Cardiac septum (tissue), 1 donor: ENCODE measurements at regions not wholly inside any gene's neighbourhood (a gene's known extent, or its start where the extent isn't known, plus 50 kb on each side); places are given as distances from the start of the nearest gene placed in this dataset.

Experiments
- DNase-seq: peaks from one replicate; pipeline ENCODE4 v3.0.0-alpha.2; 2020; ENCODE audit warnings: low spot score
- intact Hi-C: fragments of 100-400 bp; cut with DNase I; formaldehyde crosslinking; loops from one replicate; pipeline ENCODE4 v1.14.0; 2022
- donor health status: DM: no; HTN: no; CAD: no.

DNA sequence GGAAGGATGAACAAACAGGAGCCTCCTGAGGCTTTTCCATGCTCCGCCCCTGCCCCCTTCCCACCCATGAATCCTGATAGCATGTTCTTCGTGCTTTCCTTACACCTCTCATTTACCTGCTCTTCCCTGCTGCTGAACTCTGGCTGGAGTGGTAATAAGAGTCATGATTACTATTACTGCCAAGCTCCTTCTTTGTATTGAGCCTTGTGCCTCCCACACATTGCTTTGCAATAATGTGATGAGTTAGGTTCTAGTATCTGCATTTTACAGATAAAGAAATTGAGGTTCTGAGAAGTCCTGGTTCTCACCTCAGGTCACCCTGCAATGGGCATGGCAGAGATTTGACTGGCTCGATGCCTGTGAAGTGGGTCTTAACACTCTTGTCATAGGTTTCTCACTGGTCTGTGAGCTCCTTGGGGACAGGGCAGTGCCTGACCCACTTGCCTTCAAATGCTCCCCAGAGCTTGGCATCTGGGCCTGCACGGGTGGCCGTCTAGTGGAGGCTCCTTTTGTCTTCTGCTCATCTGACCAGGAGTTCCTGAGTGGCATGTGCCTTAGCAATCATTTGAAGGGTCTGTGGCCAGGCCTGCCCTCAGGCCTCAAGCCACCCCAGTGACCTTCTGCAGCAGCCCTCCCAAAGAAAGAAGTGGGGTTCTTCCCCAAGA, 309.2 kb upstream of the ZMIZ1 start:
- DNase-seq: no peak
- intact Hi-C loops: loop anchor here (10.0 kb wide), 1 partner anchor 215 kb away; no protein-coding TSS in a partner anchor

DNA sequence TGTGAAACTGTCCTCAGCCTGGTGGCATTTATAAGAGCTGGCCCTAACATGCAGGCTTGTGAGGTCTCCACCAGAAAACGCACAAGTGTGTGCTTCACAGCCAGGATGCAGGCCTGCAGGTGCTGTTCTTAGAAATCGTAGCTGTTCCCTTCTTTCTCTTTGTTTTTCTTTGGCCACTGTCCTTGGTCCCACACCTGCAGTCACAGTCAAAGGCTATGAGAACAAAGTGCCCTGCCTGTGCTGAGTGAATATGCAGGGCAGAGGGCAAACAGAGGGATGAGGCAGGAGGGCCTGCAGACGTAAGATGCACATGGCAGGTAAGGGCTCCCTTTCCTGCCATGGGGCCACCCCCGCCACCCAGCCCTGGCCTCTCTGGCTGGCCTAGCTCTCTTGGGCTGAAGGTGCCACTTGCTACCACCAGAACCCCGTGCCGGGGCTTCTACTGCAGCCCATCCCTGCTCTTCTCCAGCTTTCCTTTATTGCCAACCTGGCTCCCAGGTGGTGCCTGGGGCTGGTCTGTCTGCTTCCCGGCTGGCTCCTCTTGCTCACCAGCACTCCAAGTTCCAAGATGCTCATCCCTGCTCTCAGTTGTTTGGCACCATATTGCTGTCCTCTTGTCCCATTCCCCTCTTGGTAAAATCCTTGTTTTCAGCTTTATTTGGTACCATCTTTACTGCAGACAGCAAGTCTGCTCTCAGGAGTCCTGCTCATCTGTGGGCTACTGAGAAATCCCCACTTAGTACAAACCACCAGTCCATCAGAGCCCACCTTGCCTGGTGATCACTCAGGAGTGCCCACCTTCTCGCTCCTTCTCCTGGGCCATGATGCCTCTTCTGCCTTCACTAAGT, 308.1 kb upstream of the ZMIZ1 start:
- DNase-seq: no peak
- intact Hi-C loops: no loop called here

DNA sequence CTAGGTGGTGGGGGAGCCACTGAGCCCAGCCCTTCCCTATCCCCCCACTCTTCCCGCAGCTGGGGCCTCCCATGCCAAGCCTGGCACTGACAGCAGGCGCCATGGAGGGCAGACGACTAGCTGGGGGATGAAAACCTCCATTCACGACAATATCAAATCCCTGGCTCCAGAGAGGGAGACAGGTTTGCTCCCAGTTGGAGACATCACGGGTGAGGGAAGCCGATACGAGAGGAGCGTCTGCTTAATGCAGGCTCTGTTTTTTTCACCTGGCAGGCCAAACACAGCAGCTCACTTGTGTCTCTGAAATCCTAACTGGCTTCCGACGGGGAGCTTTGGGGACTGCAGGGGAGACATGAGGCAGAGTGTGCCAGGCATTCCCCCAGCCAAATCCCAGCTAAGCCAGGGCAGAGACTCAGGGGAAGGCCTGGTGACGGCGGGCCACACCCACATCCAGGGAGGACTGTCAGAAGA, 307.4 kb upstream of the ZMIZ1 start:
- intact Hi-C loops: no loop called here
- no peak for DNase-seq

DNA sequence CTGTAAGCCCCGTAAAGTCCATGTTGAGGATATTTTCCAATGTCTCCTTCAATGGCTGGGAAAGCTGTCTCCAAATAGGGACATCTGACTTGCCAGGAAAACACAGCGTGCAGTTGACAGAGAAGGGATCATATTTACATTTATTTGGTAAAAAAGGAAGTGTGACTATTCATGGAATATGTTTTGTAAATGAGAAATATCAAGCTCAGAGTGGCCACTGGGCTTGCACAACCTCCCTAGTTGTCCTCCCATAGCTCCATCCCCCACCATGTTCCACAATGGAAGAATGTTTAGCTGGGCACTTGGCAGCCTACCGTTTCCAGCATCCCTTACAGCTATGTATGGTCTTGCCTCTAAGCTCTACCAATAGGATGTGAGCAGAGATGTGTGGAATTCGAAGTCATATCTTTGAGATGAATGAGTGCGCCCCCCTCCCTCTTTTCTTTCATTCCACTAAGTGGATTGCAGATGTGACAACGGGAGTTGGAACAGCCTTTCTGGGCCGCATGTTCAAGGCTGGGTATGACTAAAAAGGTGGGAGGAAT, 306.6 kb upstream of the ZMIZ1 start:
- no peak for DNase-seq
- intact Hi-C loops: no loop called here

DNA sequence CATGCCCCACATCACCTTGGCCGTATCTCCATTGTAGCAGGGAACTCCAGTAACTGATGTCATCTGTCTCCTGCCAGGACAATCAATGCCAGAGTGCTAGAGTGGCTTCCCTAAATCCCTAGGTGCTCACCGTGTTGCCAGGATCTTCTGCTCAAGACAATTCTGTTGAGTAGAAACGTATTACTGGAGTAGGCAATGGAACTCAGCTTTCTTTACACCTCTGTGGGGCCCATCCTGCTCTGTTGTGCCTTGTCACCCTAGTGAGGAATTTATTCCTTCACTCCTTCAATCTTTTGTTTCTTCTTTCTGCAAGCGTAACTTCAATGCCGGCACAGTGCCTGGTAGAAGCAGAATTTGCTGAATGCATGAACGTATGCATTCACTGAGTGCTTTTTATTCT, 305.5 kb upstream of the ZMIZ1 start:
- intact Hi-C loops: no loop called here
- no peak for DNase-seq

DNA sequence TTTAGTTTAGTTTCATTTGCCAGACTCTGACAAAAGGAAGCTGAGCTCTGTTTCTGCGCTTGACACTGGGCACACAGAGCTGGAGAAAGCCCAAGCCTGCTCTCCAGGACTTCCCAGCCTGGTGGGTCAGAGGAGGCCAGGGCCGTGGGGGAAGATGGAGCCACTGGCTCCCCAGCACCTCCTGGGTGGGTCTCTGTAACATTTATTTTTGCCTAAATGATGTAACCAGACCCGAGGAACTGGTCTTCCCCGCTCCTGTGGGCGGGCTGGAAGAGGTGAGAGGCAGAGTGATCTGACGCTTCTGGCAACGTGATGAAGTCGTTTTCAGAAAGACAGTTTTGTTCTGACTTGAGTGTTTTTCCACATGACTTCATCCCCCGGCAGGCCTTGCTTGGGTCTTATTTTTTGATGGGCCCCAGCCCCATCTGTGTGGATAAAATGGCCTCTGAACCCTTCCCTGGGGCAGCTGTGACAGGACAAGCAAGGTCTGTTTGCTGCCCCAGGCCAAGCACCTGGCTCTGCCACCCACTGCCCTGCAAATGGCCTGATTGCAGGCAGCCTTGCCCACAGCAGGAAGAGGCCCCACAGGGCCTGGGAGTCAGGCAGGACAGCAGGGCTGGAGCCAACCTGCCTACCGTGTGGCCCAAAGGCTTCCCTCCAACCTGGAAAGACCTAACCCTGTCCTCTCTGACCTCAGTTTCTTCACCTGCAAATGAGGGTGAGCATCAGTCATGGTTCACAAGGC, 304.9 kb upstream of the ZMIZ1 start:
- intact Hi-C loops: no loop called here
- DNase-seq: peak; percentile 72

DNA sequence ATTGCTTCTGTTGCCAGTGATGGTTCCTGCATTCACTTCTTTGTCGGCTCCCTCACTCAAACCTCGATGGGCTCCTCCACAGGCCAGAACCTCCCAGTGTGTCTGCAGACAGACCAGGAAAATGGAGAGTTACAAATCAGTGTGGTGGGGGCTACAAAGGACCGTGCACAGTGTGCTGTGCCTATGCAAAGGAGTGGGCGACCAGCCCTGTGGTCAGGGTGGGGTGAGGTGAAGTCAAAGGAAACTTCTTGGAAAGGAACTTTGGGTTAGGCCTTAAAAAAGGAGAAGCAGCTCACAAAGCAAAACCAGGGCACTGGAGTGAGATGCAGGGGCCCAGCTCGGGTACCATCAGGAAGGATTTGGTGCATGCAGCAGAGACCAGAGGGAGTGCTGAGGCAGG, 304.3 kb upstream of the ZMIZ1 start:
- peak; percentile 66 for DNase-seq
- intact Hi-C loops: no loop called here

DNA sequence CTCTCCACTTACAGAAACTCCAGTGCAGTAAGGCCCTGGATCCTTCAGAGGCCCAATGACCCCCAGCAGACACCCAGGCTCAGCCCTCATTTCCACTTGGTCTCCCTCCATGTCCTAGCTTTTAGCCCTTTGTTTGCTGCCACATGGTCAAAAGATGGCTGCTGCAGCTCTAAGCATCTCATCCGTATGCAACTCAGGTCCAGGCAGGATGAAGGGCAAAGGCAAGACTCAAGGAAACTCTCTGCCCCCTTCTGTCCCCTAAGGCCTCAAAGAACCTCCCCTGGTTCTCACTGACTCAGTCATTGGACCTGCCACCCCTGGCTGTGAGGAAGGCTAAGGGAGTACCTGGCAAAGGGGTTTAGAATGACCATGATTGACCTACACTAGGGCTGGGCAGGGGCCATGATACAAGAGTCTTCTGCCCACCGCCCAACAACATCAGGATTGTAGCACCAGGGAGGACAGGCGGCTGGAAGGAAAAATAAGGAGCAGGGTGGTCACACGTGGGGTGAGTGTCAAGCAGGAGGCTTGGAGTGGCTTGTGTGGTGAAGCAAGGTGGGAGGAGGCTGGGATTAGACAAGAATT, 303.8 kb upstream of the ZMIZ1 start:
- intact Hi-C loops: no loop called here
- DNase-seq: peak; percentile 49

DNA sequence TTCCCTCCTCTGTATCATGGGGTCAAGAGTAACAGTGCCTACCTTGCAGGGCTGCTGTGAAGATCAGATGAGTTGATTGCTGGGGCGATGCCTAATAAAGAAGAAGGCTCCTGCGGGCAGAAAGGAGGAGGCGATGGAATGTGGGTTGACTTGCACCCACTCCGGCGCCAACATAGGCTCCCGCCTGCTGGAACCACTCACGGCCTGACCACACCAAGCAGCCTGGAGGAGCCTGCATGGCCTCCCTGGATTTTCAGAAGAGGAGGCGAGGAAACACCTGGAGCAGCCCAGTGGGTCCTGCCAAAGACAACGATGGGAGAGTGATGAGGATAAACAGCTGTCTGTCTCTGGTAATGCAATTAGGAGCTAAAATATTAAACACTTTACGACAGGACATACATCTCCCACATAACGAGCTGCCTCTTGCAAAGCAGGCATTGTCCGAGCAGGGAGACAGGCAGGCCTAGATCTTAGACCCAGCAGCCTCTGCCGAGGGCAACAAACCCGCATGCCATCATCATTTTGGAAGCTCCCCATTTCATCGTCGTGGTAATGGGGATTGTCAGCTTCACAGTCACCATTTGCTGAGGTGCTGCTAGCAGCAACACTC, 302.9 kb upstream of the ZMIZ1 start:
- DNase-seq: peak; percentile 55
- intact Hi-C loops: no loop called here

DNA sequence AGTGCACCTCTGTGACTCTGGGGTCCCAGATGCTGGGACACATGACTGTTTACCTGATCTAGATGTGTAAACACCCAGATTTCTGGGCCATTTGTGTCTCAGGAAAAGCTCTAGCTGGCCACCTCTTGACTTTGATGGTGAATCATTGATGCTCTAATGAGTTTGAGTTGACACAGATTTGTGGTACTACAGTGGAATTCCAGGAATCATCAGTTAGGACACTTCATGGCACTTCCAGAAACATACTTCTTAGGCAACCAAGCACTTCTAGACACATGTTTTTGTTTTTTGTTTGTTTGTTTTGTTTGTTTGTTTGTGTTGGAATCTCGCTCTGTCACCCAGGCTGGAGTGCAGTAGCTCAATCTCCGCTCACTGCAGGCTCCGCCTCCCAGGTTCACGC, 302.2 kb upstream of the ZMIZ1 start:
- DNase-seq: peak; percentile 46
- intact Hi-C loops: no loop called here

DNA sequence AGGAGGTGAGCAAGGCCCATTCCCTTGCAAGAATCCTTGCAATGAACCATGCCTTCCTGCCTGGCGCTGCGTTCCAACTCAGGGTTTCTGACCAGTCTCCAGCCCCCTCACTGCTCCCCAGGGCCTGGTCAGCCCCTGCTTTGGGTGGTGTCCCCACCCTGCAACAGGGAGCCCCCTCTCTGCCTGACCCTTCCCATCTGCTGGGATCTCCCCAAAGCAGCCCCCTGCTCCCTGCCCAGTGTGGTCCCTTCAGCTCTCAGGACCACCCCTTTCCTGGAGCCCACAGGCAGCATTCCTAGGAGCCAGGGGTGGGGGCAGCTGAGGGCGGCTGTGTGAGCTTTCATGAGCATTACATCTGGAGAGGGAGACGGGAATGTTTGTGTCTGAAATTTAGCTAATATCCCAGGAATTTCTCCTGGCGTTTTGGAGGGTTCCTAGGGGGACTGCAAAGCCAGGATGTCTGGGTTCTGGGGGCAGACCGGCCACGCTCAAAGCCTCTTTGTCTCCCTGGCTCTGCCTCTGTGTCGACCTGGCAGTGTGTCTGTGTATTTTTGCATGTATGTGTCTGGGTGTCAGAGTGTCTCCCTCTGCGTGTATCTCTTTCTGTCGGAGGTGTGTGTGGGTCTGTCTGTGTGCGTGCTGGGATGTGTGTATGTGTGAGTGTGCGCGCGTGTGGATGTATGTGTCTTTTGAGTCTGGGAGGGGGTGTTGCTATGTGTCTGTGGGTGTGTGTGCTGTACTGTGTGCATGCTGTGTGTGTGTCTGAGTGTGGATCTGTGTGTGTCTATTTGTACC, 300.5 kb upstream of the ZMIZ1 start:
- intact Hi-C loops: no loop called here
- peak; percentile 70 for DNase-seq

DNA sequence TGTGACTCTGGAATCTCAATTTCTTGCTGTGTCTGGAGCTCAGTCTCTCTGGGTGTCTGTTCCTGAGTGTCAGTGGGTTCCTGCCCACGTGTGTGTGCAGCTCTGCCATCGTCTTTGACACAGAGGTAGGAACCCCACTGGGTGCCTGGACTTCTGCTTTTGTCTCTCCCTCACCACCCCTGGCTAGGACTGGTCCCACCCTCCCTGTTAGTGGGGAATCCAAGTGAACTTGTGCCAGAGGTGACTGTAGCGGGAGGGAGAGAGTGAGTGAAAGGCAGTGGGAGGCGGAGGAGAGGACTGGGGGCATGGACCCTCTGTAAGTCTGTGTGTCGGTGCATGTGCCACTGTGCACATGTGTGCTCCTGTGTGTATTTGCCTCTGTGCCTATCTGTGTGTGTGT, 299.9 kb upstream of the ZMIZ1 start:
- intact Hi-C loops: no loop called here
- DNase-seq: peak; percentile 39

DNA sequence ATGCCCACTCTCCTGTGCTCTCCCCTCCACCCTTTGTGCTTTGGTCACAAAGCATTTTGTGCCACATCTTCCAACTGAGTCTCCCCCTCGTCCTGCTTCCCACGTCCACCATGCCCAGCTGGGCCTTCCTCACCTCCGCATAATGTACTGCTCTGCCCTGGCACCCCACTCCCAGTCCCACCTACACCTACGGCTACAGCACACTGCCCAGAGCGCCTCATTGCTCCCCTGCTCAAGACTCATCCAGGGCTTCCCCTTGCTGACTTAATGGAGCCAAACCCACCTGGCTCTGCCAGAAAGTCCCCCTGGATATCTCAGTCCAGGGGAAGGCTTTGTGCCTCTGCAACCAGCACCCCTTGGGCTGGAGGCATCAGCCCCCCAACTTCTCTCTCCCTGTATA, 299.2 kb upstream of the ZMIZ1 start:
- intact Hi-C loops: no loop called here
- peak; percentile 51 for DNase-seq

DNA sequence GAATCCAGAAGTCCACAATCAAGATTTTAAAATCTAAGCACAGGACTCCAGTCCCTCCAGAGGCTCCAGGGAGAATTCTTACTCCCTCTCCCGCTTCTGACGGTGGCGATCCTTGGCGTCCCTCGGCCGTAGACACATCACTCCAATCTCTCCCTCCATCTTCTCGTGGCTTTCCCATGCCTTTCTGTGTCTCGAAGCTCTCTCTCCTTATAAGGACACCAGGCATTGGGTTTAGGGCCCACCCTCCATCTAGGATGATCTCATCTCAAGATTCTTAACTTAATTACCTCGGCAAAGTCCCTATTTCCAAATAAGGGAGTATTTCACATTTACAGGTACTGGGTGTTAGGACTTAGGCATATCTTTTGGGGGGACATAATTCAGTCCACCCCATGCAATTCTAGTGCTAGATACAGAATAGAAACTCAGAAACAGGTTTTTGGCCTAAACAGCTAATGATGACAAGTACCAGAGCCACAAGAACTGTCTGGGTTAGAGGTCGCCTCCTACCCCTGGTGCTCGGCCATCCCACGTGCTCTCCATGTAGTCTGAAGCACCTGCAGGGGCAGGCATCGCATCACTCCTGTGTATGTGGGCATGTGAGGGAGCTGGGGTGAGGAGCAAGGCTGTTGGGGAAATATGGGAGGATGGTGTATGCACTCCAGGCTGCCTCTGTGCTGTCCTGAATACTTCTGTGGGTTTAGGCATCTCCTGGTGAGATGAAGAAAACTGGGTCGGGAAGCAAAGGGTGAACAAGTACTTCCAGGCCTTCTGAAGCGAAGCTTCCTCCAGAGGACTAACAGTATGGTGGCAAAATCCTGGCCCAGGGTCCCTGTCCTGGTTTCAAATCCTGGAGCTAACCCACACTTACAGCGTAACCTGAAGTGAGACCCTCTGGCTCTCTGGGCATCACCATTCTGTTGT, 298.3 kb upstream of the ZMIZ1 start:
- peak; percentile 46 for DNase-seq
- intact Hi-C loops: loop anchor here (10.0 kb wide), 1 partner anchor 424 kb away; no protein-coding TSS in a partner anchor

DNA sequence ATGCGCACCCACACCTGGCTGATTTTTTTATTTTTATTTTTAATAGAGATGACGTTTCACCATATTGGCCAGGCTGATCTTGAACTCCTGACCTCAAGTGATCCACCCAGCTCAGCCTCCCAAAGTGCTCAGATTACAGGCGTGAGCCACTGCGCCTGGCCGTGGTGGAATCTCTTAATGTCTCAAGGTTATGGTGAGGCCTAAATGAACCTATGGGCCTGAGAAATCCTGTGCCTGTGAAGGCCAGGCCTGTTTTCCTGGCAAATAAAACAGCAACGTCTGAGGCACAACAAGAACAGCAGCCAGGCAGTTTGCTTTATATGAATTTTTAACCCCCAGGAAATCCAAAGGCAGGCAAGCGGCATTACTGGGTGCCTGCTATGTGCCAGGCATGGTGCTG, 297.5 kb upstream of the ZMIZ1 start:
- intact Hi-C loops: loop anchor here (10.0 kb wide), 1 partner anchor 424 kb away; no protein-coding TSS in a partner anchor
- peak; percentile 26 for DNase-seq

DNA sequence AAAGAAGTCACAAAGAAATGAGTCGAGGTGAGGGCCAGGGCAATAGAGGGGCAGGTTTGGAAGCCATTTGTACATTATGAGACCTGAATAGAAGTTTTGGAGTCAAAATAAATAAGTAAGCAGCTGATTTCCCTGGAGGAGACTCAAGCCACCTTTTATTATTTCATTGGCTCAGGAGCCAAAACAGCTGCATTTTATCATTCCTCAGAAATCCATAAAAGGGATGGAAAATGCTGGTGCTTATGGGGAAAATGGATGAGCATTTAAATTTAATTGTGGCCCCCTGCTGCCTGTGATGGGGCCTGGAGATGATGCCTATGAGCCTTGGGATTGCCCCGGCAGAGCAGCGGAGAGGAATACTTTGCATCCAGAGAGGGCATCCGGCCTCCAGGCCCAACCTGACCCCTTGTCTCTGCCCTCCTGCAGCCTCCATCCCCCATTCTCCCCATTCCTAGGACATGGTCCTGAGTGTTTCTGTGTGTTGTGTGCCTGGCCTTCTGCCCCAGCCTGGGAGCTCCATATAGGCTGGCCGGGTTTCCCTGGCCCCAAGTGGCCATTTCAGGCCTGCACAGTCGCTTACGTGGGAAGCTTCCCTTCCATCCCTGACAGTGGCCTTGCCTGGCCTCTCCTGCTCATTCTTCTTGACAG, 296.8 kb upstream of the ZMIZ1 start:
- DNase-seq: peak; percentile 56
- intact Hi-C loops: loop anchor here (10.0 kb wide), 1 partner anchor 423 kb away; no protein-coding TSS in a partner anchor

DNA sequence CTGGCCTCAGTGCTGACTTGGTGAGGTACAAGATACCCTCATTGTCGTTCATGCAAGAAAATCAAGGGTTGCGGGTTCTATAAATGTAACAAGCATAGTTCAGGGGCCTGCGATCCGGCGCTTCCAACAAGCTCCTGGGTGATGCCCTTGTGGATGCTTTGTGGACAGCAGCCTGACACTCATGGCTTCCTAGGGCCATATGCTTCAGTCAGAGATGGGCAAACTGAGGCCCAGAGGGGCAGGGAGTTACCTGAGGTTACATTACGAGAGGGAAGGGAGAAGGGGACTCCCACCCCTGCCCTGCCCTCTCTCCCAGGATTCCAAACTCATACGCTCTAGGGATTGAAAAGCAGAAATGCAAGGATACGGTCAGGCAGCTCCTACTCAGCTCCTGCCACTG, 296.3 kb upstream of the ZMIZ1 start:
- intact Hi-C loops: loop anchor here (10.0 kb wide), 1 partner anchor 422 kb away; no protein-coding TSS in a partner anchor

More for the DNA sequence above, 296.3 kb upstream of the ZMIZ1 start:
- DNase-seq: peak; percentile 51
